Hypothalamus (tissue), 51 donors: ENCODE measurements at regions not wholly inside any gene's neighbourhood (a gene's known extent, or its start where the extent isn't known, plus 50 kb on each side); places are given as distances from the start of the nearest gene placed in this dataset.

Experiments
- DNase-seq, 51 donors: peaks; one replicate each; lab custom pipeline; 2025; lab: John Stamatoyannopoulos, UW

DNA sequence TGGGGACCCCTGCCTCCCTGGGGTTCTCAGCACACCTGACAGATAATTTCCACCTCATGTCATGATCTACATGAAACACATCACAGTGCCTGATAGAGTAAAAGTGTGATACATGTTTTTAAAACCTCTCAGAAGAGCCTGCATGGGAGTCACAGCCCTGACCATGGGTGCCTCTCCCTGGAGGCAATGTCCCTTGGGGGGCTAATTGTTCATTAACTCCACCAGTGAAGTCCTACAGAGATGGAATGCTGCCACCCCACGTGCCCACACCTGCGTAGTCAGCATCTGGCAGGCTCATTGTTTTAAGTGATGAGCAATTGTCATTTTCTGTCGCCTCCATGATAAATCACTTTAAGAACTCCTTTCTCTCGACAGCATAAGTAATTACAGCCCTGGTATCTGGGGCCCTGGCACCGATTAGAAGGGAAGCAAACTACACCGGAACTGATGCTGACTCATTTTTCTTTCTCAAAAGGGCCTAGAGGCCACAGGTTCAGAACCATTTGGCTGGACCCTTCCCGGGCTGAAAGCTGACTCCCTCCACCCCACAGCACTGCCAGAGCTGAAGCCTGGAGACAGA, 109.6 kb upstream of the GJB5 start:
- DNase-seq: no peak

DNA sequence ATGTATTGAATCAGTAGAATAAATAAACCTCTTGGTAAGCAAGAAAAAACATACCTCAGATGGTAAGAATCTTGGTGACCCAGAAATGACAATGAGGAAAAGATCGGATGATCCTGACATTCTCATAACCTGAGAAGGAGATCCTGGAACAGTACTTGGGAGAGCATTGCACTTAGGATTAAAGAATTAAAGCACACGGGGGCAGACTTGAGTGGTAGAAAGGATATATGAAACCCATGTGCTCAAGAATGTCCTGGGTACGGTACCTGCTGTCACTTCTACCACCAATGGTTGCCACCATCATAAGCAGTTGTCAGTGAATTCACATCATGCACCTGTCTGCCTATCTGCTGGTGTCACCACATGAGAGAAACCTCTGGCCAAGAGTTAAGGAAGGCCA, 108.9 kb upstream of the GJB5 start:
- DNase-seq: no peak

DNA sequence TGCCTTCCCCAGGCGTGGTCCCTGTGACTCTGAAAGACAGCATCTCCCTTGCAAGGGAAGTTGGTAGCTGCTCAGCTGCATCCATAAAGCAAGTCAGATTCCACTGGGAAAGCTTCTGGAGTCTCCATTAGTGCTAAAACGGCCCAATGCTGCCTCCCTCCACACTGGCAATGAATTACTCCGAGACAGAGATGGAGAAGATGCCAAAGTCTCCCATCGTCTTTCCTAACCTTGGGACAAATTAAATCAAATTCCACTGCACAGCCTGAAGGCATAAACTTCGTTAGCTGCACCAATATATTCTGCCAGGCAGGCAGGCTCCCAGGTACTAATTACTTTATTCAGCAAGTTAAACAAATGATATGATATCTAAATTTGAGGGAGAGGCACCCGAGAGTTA, 106.3 kb upstream of the GJB5 start:
- no peak for DNase-seq

DNA sequence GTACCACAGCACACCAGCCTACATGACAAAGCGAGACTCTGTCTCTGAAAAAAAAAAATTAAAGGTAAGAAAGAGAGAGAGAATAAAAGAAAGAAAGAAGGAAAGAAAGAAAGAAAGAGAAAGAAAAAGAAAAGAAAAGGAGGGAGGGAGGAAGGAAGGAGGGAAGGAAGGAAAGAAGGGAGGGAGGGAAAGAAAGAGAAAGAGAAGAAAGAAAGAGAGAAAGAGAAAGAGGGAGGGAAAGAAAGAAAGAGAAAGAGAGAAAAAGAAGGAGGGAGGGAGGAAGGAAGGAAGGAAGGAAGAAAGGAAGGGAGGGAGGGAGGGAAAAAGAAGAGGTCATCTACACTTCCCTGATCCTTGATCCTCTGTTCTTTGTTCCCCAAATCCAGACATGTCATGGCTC, 104.8 kb upstream of the GJB5 start:
- no peak for DNase-seq

DNA sequence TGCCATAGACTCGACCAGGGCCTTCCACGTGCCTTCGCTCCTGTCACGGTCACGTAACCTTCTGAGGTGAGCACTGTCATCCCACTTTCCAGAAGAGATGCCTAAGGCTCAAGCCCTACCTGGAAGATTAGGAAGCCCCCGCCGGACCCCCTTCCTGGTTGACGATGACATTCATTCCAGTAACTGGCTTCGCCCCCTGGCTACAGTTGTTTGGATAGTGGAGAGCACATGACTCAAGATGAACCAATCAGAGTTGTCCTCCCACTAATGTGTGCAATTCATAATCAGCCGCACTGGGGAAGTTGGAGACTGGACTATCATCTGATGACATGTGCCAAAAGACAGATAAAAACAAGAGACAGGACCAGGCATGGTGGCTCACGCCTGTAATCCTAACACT, 104.0 kb upstream of the GJB5 start:
- DNase-seq: no peak

DNA sequence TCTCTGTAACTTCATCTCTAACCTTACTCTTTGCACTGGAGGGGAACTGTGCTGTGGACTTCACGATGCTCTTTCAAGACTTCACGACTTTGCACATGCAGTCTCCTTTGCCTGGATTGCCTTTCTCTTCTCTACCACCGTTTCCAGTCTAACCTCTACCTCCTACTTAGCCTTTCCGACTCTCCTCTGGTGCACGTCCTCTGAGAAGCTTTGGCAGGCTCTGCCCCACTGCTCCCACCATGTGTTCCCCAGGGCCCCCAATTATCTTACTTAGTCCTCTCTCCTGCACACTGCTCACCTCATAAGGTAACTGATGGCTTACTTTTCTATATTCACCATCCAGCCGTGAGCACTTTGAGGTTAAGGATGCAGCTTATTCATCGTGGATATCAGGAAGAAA, 101.7 kb upstream of the GJB5 start:
- DNase-seq: no peak

DNA sequence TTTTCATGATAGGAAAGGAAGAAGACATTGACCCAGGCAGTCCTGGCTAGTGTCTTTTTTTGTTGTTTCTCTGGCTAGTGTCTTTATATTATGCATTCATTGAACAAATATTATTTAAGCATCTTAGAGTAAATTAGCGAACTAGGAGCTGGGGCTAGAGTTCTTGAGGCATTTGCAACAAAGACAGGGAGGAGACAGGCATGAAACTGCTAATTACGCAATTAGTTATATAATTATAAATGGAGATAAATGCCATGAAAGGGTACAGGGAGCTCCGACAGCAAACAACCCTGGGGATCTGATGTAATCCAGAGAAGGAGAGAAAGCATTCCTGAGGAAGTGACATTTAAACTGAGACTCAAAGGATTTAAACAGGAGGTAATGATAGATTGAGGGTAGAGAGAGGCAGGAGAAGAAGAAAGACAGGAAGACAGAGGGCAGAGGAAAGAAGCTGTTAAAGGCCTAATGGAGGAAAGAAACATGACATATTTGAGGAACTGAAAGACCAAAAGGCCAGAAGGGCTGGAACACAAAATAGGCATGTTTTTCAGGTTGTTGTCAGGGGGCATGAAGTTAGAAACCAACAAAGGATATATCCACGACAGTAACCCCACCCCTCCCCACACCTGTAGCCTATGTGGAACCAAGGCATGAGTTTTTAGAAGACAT, 99.5 kb upstream of the GJB5 start:
- DNase-seq: no peak

DNA sequence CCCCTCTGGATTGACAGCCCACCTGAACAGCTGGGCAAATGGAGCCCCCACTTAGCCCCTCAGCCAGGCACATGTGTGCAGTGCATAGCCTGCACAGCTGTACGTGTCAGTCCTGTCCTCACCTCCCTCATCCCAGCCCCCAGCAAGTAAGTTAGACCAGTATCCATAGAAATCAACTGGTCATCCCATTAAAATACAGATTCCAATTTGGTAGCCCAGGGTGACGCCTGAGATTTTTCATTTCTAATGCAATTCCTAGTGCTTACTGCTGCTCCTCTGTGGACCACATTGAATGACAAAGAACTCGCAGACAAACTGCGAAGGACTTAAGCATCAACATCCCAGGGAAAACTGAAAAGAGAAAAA, 99.0 kb upstream of the GJB5 start:
- no peak for DNase-seq

DNA sequence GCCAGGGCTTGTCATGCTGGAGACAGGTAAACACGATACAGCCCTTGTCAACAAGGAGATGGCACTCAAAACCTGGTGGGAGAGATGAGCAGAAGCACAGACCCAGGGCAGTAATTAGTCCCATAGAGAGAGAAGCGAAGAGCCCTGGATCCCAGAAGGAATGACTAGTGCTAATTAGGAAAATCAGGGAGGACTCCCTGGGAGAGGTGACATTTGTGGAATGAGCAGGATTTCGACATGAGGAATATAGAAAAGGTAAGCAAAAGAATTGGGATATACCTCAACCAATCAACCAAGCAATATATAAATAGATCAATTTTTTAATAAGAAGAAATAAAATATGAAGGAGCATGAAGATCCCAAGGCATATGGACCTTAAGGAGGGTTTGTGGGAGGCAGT, 98.5 kb upstream of the GJB5 start:
- no peak for DNase-seq

DNA sequence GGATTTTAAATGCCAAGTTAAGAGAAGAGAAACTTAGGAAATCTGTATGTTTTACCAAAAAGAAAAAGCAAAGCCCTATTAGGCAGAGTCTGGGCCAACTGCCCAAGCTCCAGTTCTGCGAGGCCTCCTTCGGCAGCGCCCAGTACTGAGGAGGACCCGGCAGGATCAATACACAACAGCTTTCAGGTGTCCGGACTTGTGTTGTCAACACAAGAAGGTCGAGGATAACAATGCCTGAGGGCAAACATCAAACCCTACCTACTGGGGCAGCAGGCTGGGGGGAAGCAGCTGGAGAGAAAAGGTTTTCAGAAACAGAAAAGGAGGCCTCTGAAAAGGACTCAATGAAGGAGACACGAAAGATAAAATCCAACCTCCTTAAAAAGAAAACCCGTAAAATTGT, 98.1 kb upstream of the GJB5 start:
- no peak for DNase-seq

DNA sequence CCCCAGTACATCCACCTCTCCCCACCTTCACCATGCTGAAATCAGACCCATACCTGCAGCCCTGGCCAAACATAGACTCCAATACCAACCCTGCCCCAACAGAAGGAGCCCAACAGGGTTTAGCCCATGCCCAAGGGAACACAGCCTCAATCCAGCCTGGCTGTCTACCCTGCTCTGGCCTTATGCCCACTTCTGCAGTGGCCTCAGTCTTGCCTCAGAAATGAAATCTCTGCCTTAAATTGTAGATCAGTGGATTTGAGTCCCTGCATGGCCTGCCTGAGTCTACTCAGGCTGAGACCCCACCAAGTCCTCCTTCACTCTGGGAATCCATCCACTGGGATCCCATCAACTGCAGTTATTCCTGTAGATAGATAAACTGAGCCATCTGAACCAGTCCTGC, 97.6 kb upstream of the GJB5 start:
- no peak for DNase-seq

DNA sequence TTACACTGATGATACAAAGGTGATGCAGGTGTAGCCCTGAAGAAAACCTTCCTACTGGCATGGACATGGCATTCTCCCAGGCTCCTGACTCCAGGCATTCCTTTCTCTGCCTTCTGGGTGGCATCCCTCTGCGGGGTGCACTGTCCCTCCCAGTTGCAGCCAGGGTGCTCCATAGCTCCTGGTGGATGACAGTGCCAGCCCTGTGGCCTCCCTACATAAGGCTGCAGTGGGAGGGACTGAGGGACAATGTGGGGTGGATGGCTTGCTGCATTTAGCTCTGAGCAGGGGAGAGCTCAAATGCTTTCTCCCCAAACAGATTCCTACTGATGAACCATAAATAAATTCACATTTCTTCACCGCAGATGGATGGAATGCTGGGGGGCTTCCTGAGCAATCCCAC, 97.0 kb upstream of the GJB5 start:
- no peak for DNase-seq

DNA sequence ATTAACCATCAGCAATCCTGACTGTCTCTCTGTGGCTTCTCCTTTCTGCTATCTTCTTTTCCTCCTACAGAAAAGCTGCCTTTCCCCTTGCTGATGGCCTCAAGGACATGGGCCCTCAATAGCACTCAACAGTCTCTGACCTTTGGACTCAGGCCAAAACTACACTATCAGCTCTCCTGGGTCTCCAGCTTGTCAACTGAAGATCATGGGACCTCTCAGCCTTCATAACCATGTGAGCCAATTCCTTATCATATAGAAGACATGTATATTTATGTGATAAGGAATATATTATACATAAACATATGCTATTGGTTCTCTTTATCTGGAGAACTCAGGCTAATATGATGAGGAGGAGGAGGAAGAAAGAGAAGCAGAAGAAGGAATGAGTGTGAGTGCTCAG, 91.8 kb upstream of the GJB5 start:
- DNase-seq: no peak

DNA sequence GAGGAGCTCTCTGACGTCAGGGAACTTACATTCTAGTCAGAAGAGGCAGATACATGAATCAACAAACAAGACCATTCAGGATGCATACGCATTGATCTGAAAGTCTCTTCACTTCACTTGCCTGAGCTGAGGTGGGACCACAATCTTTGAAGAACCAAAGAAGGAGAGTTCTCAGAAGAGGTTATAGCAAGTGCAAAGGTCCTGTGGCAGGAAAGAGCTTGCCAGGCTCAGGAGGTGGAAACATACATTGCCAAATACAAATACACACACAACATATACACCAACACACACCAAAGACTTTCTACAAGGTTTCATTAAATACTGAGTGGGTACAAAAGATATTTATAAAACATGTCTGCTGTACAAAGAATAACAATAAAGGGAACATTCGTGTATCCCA, 86.8 kb upstream of the GJB5 start:
- DNase-seq: no peak

DNA sequence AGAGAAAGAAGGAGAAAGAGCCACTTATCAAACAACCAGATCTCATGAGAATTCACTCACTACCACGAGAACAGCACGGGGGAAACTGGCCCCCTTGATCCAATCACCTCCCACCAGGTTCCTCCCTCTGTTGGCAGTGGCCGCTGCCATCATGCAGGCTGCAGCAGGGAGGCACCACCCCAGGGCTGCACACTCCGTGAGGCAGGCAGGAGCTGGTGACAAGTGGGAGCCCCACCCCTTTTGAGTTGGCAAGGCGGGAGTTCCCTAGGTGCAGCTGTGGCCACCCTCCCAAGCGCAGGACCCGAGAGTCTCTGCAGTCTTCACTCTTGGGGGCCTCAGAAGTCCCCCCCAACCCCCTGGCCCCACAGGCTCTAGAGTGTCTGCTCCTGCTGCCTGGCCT, 83.9 kb upstream of the GJB5 start:
- no peak for DNase-seq

DNA sequence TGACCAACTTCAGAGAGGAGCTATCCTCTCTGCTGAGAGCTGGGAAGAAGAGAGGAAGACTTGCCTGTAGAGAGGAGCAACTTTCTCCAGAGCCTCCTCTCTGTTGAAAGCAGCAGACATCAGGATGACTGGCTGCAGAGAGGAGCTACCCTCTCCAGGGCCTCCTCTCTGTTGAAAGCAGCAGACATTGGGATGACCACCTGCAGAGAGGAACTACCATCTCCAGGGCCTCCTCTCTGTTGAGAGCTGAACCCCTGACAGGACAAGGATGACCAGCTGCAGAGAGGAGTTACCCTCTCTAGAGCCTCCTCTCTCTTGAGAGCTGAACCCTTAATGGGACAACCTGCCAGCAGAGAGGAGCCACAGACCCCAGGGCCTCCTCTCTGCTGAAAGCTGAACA, 83.0 kb upstream of the GJB5 start:
- no peak for DNase-seq

DNA sequence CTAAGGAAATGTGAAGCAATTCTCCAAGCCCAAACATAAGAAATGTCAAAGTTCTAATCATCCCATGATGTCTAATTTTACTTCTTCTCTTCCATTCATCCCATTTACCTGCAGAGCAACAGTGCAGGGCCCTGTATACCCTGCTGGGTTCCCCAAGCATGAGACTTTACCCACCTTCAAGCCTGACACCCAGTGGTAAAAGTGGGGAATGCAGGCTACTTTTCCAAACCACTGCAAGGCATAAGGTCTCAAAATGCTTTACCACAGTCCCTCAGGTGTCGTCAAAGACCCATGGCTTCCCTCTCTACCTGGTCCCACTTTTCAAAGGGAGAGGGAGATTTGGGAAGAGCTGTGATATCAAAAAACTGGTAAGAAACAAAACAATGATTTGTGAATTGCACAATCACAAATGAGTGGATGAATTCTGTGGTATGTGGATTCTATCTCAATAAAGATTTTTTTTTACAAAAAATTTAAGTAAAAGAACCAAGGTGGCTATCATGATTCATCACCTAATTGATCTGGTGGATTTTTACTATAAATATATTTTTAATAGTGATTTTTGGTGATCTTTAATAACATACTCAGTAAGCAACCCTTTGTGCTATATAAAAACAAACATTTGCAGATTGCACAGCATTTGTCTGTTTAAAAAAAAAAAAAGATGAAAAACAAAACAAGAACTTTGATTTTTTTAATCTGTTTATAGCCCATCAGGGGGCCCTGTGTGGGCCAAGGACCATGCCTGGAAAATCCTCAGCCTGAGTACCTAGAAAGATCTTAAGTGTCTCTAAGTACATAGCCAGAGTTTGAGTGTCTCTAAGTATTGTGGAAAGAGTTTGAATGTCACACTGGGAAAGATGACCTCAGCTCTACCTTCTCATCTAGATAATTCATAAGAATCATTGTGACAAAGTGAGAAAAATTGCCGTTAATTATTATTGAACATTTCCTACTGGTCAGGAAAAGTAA, 73.1 kb upstream of the GJB5 start:
- DNase-seq: peak in 24 of 51 donors; percentile 1 to 58 (median 10)

DNA sequence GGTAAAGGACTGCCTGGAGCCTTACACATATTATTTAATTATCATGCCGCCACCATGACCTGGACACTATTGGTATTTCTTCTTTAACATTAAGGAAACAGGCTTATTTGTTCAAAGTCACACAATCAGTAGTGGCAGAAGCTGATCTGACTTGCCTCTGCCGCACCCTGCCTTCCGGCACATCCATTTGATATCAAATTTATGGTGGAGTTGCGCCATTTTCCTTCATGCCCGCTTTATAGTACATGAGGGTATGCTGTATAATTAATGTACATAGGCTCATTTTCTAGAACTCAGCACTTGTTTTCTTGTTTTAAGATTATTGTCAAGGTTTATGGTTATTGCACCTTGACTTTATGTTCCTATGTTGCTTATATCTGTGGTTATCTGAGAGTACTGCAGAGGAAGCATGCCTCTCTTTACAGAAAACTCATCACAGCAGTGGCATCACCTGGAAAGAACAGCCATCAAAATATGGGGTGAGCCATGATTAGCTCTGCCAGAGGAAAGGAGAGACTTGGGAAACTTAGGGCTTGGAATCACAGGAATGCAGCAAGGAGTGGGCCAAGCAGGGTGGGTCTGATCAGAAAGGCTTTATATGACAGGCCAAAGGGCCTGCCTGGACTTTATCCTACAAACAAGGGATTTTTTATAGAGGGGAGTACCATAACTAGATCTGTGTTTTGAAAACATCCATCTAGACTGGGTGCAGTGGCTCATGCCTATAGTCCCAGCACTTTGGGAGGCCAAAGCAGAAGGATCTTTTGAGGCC, 72.2 kb upstream of the GJB5 start:
- DNase-seq: no peak

DNA sequence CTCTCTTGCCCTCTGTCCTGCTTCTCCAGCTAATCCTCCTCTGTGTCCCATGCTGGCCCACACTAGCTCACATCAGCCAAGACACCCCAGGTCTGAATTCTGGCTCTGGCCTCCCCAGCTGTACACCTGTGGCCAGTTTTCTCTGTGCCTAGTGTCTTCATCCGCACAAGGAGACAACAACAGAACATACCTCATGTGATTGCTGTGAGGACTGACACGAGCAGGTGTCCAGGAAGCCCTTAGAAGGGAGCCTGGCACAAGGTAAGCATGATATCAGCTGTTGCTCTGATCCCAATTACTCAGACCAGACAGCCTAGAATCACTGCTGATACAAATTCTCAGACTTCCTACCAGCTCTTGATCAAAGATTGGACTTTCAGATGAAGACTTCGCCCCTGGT, 71.2 kb upstream of the GJB5 start:
- DNase-seq: no peak

DNA sequence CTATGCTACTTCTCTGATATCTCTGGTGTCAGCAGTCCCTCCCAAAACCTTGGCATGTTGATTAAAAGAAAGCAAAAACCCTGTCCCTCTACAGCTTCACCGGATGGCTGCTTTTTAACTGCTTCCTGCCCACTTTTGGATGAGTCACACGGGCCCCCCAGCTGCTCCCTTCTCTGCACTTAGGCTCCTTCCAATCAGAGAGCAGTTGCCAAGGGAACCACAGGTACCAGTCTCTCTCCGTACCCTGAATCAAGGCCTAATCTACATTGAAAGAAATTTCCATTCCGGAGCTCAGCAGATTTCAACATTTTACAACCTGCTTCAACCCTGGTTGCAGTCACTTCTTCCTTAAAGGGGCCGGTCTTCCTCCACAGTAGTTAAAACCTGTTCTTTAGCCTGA, 70.6 kb upstream of the GJB5 start:
- peak in 17 of 51 donors; percentile 1 to 77 (median 17) for DNase-seq

DNA sequence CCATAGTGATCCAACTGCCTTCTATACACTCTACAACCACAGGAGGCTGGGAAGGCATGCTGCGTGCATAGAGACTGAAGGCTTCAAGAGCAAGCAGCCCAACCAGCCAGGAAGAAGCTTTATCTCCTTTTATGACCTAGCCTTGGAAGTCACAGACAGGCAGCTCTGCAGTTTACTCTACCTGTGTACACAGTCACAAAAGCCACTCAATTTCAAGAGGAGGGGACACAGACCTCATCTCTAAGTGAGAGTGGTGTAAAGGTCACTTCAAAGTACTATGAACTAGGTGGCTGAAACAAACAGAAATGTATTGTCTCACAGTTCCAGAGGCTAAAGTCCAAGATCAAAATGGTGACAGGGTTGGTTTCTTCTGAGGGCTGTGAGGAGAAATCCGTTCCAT, 69.6 kb upstream of the GJB5 start:
- DNase-seq: no peak
